Transverse colon (tissue), 4 donors: ENCODE measurements at regions not wholly inside any gene's neighbourhood (a gene's known extent, or its start where the extent isn't known, plus 50 kb on each side); places are given as distances from the start of the nearest gene placed in this dataset.
"Not testable (repeated sequence)": the region's sequence is repeated elsewhere in the genome, so short reads cannot be mapped to it uniquely, and the experiment has no call there.

Experiments used
- CTCF ChIP-seq, 5 experiments: fragments of 200-600 bp in 3 of 5; fragments of 450-650 bp in 2 of 5; sonication (generic) in 3 of 5; IDR thresholded peaks; 1 replicate in 2 of 5; 2 replicates in 3 of 5; pipeline ENCODE4 v1.5.1; 2016 to 2017; ENCODE audit warnings: antibody characterized with exemption in 5 of 5, inconsistent platforms in 3 of 5, mild to moderate bottlenecking in 2 of 5, moderate library complexity in 1 of 5
- EP300 ChIP-seq: sonication (generic); formaldehyde crosslinking; IDR thresholded peaks from one replicate; pipeline ENCODE4 v1.6.1; 2017; ENCODE audit warnings: antibody characterized with exemption, low read depth
- POLR2A ChIP-seq: fragments of 450-650 bp; IDR thresholded peaks from one replicate; pipeline ENCODE4 v1.6.1; 2016; ENCODE audit warnings: antibody characterized with exemption, mild to moderate bottlenecking, moderate library complexity
- POLR2AphosphoS5 ChIP-seq, 3 donors: sonication (generic); formaldehyde crosslinking; IDR thresholded peaks; one replicate each; pipeline ENCODE4 v1.6.1; 2016; ENCODE audit warnings: antibody characterized with exemption in 3 of 3

GRCh38 chr5:99510237-99510866 lies 581.5 kb upstream of the CHD1 start:
- TF ChIP-seq CTCF (IDR thresholded peaks at IDR 0.05); POLR2A; POLR2AphosphoS5 (IDR thresholded peaks at IDR 0.05); EP300: not testable (repeated sequence)
